HG03045 (cell line): ENCODE measurements at regions not wholly inside any gene's neighbourhood (a gene's known extent, or its start where the extent isn't known, plus 50 kb on each side); places are given as distances from the start of the nearest gene placed in this dataset.
A peak's percentile ranks its signal among the peaks of the same experiment; 100 is the strongest.
"Not testable (repeated sequence)": the region's sequence is repeated elsewhere in the genome, so short reads cannot be mapped to it uniquely, and the experiment has no call there.

ENCODE experiments used
- ATAC-seq: cut with Tn5 transposase; IDR thresholded peaks from one replicate; pipeline ENCODE4 v1.9.1; 2021; ENCODE audit warnings: mild to moderate bottlenecking, moderate library complexity; ENCODE audit not compliant: unreplicated experiment

GRCh38 chr7:142507066-142507465 is 242.2 kb upstream of the PRSS1 start:
- ATAC-seq: not testable (repeated sequence)

GRCh38 chr7:142506601-142507000 is 242.7 kb upstream of the PRSS1 start:
- ATAC-seq: no peak

- not testable (repeated sequence) for ATAC-seq
Measured at GRCh38 chr7:142503949-142504348, 245.3 kb upstream of the PRSS1 start.

GRCh38 chr7:142503036-142503435 is 245.2 kb upstream of the PRSS58 start:
- no peak for ATAC-seq

GRCh38 chr7:142501434-142501833 is 243.6 kb upstream of the PRSS58 start:
- no peak for ATAC-seq

GRCh38 chr7:142500366-142500765 is 242.5 kb upstream of the PRSS58 start:
- no peak for ATAC-seq

- ATAC-seq: no peak
Measured at GRCh38 chr7:142499635-142500034, 241.8 kb upstream of the PRSS58 start.

GRCh38 chr7:142498364-142498763 is 240.5 kb upstream of the PRSS58 start:
- no peak for ATAC-seq

- peak; percentile 80 for ATAC-seq
Measured at GRCh38 chr7:142496545-142496991, 238.7 kb upstream of the PRSS58 start.

- ATAC-seq: not testable (repeated sequence)
Measured at GRCh38 chr7:142495879-142496278, 238.0 kb upstream of the PRSS58 start.

GRCh38 chr7:142495301-142495700 is 237.4 kb upstream of the PRSS58 start:
- not testable (repeated sequence) for ATAC-seq

GRCh38 chr7:142494021-142494420 is 236.2 kb upstream of the PRSS58 start:
- no peak for ATAC-seq

GRCh38 chr7:142488842-142489241 is 231.0 kb upstream of the PRSS58 start:
- ATAC-seq: no peak

GRCh38 chr7:142488036-142488633 is 230.3 kb upstream of the PRSS58 start:
- ATAC-seq: no peak

- not testable (repeated sequence) for ATAC-seq
Measured at GRCh38 chr7:142487565-142487964, 229.7 kb upstream of the PRSS58 start.

- ATAC-seq: no peak
Measured at GRCh38 chr7:142487124-142487523, 229.3 kb upstream of the PRSS58 start.

- ATAC-seq: no peak
Measured at GRCh38 chr7:142485617-142486226, 227.9 kb upstream of the PRSS58 start.

GRCh38 chr7:142483659-142484317 is 225.9 kb upstream of the PRSS58 start:
- ATAC-seq: no peak

- no peak for ATAC-seq
Measured at GRCh38 chr7:142482891-142483658, 225.2 kb upstream of the PRSS58 start.

- ATAC-seq: no peak
Measured at GRCh38 chr7:142481548-142481947, 223.7 kb upstream of the PRSS58 start.

GRCh38 chr7:142478479-142479220 is 220.8 kb upstream of the PRSS58 start:
- peak; percentile 78 for ATAC-seq
